ENCODE measurements at regions not wholly inside any gene's neighbourhood (a gene's known extent, or its start where the extent isn't known, plus 50 kb on each side); places are given as distances from the start of the nearest gene placed in this dataset.

DNA sequence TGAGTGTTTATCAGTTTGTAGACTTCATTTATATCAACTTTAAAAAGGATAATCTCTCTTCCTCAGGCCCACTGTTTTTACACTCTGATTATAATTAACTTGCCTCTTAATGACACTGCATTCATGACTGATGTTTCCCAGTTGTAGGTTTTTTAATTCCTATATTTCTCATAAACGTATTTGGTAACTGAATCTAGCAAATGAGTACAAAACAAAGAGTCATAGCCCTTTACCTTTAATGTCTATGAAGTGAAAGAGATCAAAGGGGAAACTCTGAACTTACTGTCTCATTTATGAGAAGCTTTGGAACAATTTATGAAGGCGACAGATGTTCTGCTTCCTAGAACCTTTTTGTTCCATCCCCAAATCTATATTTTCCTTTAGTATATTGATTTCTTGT, 56.6 kb upstream of the ABCA1 start:
- BruUV-seq (replicated peaks) = no TSS peak

More for the DNA sequence above, 56.6 kb upstream of the ABCA1 start:
- no peak overlapping the region for H3K9ac ChIP-seq (replicated peaks; ENCODE audit: extremely low read depth, insufficient read depth, low read length)
- no peak for FAIRE-seq
- no peak overlapping the region for H3K4me2 ChIP-seq (ENCODE audit: insufficient read depth, low read length)
- H3K4me1 ChIP-seq (ENCODE audit: control insufficient read depth, extremely low read depth, insufficient read depth, low read length) = no peaks in the 10 kb centered on the region
- no peaks in the 10 kb centered on the region for H4K20me1 ChIP-seq (replicated peaks; ENCODE audit: control insufficient read depth, extremely low read depth, insufficient read depth, low read length)
- H3K36me3 ChIP-seq (ENCODE audit: control insufficient read depth in 2 of 2, extremely low read depth in 1 of 2, insufficient read depth in 2 of 2, low read length in 2 of 2) = no peaks in the 10 kb centered on the region
- DNase-seq (ENCODE audit: low read depth, low spot score) = no peak
- H3K79me2 ChIP-seq (ENCODE audit: control insufficient read depth, insufficient read depth, low read length) = no peaks in the 10 kb centered on the region
- H3K9me3 ChIP-seq (replicated peaks; ENCODE audit: control insufficient read depth, insufficient read depth, low read length) = no peaks in the 10 kb centered on the region
- no peak overlapping the region for H3K27ac ChIP-seq (ENCODE audit: insufficient read depth, low read depth, low read length)
- ChIA-PET CTCF (interaction anchor here (1.3 kb wide), 1 partner anchor 122 kb away, joined by 3 read pairs; no protein-coding TSS in a partner anchor), POLR2A (no interaction called here)
- H3K4me3 ChIP-seq (replicated peaks in 1 of 3; ENCODE audit: insufficient read depth in 1 of 3, low read depth in 1 of 3, low read length in 3 of 3) = no peak overlapping the region
- H2AFZ ChIP-seq (ENCODE audit: low read depth, low read length) = no peak overlapping the region
- TF ChIP-seq FOS (IDR thresholded peaks at IDR 0.05; ENCODE audit: borderline replicate concordance, insufficient read depth, low read length) = no peak
- TF ChIP-seq POLR2A (IDR thresholded peaks at IDR 0.05; ENCODE audit: low read depth, low read length) = no peak
- no peak for TF ChIP-seq EZH2 (IDR thresholded peaks at IDR 0.05; ENCODE audit: borderline replicate concordance, low read depth, low read length, severe bottlenecking)
- no peak for TF ChIP-seq JUN (IDR thresholded peaks at IDR 0.05; ENCODE audit: borderline replicate concordance, insufficient read depth, insufficient read length, low read depth)
- no peak for TF ChIP-seq MYC (IDR thresholded peaks at IDR 0.05; ENCODE audit: low read depth, low read length)
- TF ChIP-seq, protein P1, sequence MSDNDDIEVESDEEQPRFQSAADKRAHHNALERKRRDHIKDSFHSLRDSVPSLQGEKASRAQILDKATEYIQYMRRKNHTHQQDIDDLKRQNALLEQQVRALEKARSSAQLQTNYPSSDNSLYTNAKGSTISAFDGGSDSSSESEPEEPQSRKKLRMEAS (IDR thresholded peaks at IDR 0.05; ENCODE audit: insufficient read depth, insufficient read length) = no peak
- TF ChIP-seq POLR2AphosphoS5 (IDR thresholded peaks at IDR 0.05; ENCODE audit: insufficient read depth, low read depth, low read length) = no peak
- TF ChIP-seq, protein P2, sequence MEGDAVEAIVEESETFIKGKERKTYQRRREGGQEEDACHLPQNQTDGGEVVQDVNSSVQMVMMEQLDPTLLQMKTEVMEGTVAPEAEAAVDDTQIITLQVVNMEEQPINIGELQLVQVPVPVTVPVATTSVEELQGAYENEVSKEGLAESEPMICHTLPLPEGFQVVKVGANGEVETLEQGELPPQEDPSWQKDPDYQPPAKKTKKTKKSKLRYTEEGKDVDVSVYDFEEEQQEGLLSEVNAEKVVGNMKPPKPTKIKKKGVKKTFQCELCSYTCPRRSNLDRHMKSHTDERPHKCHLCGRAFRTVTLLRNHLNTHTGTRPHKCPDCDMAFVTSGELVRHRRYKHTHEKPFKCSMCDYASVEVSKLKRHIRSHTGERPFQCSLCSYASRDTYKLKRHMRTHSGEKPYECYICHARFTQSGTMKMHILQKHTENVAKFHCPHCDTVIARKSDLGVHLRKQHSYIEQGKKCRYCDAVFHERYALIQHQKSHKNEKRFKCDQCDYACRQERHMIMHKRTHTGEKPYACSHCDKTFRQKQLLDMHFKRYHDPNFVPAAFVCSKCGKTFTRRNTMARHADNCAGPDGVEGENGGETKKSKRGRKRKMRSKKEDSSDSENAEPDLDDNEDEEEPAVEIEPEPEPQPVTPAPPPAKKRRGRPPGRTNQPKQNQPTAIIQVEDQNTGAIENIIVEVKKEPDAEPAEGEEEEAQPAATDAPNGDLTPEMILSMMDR (IDR thresholded peaks at IDR 0.05; ENCODE audit: extremely low read depth in 1 of 2, insufficient read depth in 1 of 2, low read depth in 1 of 2, low read length in 2 of 2) = no peak
- no peak for TF ChIP-seq GATA2 (IDR thresholded peaks at IDR 0.05; ENCODE audit: insufficient read depth, insufficient read length, low read depth, low read length)
- dilution Hi-C loops (cut with MboI; ENCODE audit: extremely low pct_ligation_motif_present, low sequenced_read_pairs) = no loop called here
- no peaks in the 10 kb centered on the region for H3K9me1 ChIP-seq (replicated peaks; ENCODE audit: control insufficient read depth, extremely low read depth, insufficient read depth, low read length)
- peaks cover 1 to 5% of the 10 kb centered on the region in 2 experiments for H3K27me3 ChIP-seq (ENCODE audit: control insufficient read depth in 2 of 2, insufficient read depth in 2 of 2, low read length in 2 of 2)
- intact Hi-C loops (cut with micrococcal nuclease) = no loop called here

Data from endothelial cell of umbilical vein (primary cell).